G401 (cell line): ENCODE measurements at regions not wholly inside any gene's neighbourhood (a gene's known extent, or its start where the extent isn't known, plus 50 kb on each side); places are given as distances from the start of the nearest gene placed in this dataset.

ENCODE experiments used
- DNase-seq: peaks from one replicate; pipeline ENCODE4 v3.0.0-alpha.2; 2015; ENCODE audit warnings: low spot score
- in situ Hi-C: cut with HindIII; loops from 2 replicates; pipeline ENCODE4 v1.10.0; 2016; ENCODE audit warnings: low sequenced_read_pairs, mixed read lengths

GRCh38 chr18:65425366-65425765 lies 325.4 kb upstream of the CDH7 start:
- in situ Hi-C loops: no loop called here
- DNase-seq: no peak

- no peak for DNase-seq
- in situ Hi-C loops: no loop called here
Observed at GRCh38 chr18:65423776-65424175, 327.0 kb upstream of the CDH7 start.

- in situ Hi-C loops: no loop called here
- no peak for DNase-seq
Observed at GRCh38 chr18:65422544-65423136, 328.2 kb upstream of the CDH7 start.

- no peak for DNase-seq
- in situ Hi-C loops: no loop called here
Observed at GRCh38 chr18:65415098-65415497, 335.7 kb upstream of the CDH7 start.

GRCh38 chr18:65414501-65414900 lies 336.3 kb upstream of the CDH7 start:
- in situ Hi-C loops: no loop called here
- no peak for DNase-seq

GRCh38 chr18:65411061-65411460 lies 339.8 kb upstream of the CDH7 start:
- peak; percentile 19 for DNase-seq
- in situ Hi-C loops: no loop called here

GRCh38 chr18:65409261-65409660 lies 341.6 kb upstream of the CDH7 start:
- in situ Hi-C loops: no loop called here
- peak; percentile 94 for DNase-seq

GRCh38 chr18:65403534-65403933 lies 347.3 kb upstream of the CDH7 start:
- in situ Hi-C loops: no loop called here
- no peak for DNase-seq

GRCh38 chr18:65399091-65399490 lies 351.7 kb upstream of the CDH7 start:
- in situ Hi-C loops: no loop called here
- DNase-seq: no peak

GRCh38 chr18:65398347-65399075 lies 352.3 kb upstream of the CDH7 start:
- in situ Hi-C loops: no loop called here
- DNase-seq: no peak

GRCh38 chr18:65380986-65381385 lies 369.8 kb upstream of the CDH7 start:
- peak; percentile 92 for DNase-seq
- in situ Hi-C loops: no loop called here

GRCh38 chr18:65380571-65380970 lies 370.2 kb upstream of the CDH7 start:
- no peak for DNase-seq
- in situ Hi-C loops: no loop called here

- in situ Hi-C loops: no loop called here
- no peak for DNase-seq
Observed at GRCh38 chr18:65372904-65373303, 377.9 kb upstream of the CDH7 start.

GRCh38 chr18:65365245-65365980 lies 385.4 kb upstream of the CDH7 start:
- DNase-seq: no peak
- in situ Hi-C loops: no loop called here

GRCh38 chr18:65363911-65364632 lies 386.7 kb upstream of the CDH7 start:
- DNase-seq: no peak
- in situ Hi-C loops: no loop called here

GRCh38 chr18:65363011-65363410 lies 387.8 kb upstream of the CDH7 start:
- DNase-seq: no peak
- in situ Hi-C loops: no loop called here

GRCh38 chr18:65359479-65359878 lies 391.3 kb upstream of the CDH7 start:
- in situ Hi-C loops: no loop called here
- DNase-seq: no peak

GRCh38 chr18:65358306-65358705 lies 392.5 kb upstream of the CDH7 start:
- in situ Hi-C loops: no loop called here

GRCh38 chr18:65352186-65352585 lies 398.6 kb upstream of the CDH7 start:
- in situ Hi-C loops: no loop called here
- peak; percentile 50 for DNase-seq

More at GRCh38 chr18:65358306-65358705, 392.5 kb upstream of the CDH7 start:
- DNase-seq: no peak

- in situ Hi-C loops: no loop called here
- DNase-seq: no peak
Observed at GRCh38 chr18:65349635-65350034, 401.2 kb upstream of the CDH7 start.
